ENCODE measurements at regions not wholly inside any gene's neighbourhood (a gene's known extent, or its start where the extent isn't known, plus 50 kb on each side); places are given as distances from the start of the nearest gene placed in this dataset.

- Histone ChIP-seq H3K4ac (replicated peaks; ENCODE audit: insufficient read length, low read depth, low read length) (no peak overlapping the region), H3K14ac (ENCODE audit: insufficient read length) (no peak overlapping the region), H3K79me2 (ENCODE audit: control insufficient read depth in 1 of 2, insufficient read depth in 2 of 2, low read length in 2 of 2) (no peaks in the 10 kb centered on the region), H3K56ac (replicated peaks; ENCODE audit: insufficient read length, low read depth, low read length) (no peak overlapping the region), H3K23me2 (ENCODE audit: low read depth, low read length) (no peaks in the 10 kb centered on the region), H4K5ac (ENCODE audit: insufficient read length, low read depth, low read length) (no peak overlapping the region), H3K36me3 (ENCODE audit: control insufficient read depth in 2 of 4, insufficient read depth in 4 of 4, low read length in 3 of 4) (no peaks in the 10 kb centered on the region), H2BK12ac (ENCODE audit: low read depth, low read length) (no peak overlapping the region), H3K27me3 (replicated peaks in 1 of 4; ENCODE audit: control insufficient read depth in 3 of 4, extremely low read depth in 1 of 4, insufficient read depth in 3 of 4, low read length in 3 of 4) (no peaks in the 10 kb centered on the region), H3K18ac (ENCODE audit: extremely low read depth, low read length) (no peak overlapping the region), H2BK15ac (ENCODE audit: low read length) (no peak overlapping the region), H4K91ac (replicated peaks; ENCODE audit: insufficient read length, low read length) (no peak overlapping the region), H2BK20ac (ENCODE audit: low read length) (no peak overlapping the region), H2BK120ac (replicated peaks; ENCODE audit: low read depth, low read length) (no peak overlapping the region), H2BK5ac (ENCODE audit: low read depth, low read length) (no peak overlapping the region), H3K4me2 (ENCODE audit: insufficient read depth in 1 of 2, low read depth in 2 of 2, low read length in 2 of 2) (no peak overlapping the region), H3K4me3 (ENCODE audit: extremely low read depth in 1 of 4, insufficient read depth in 2 of 4, low read depth in 3 of 4, low read length in 4 of 4) (no peak overlapping the region), H2AFZ (ENCODE audit: low read length) (no peak overlapping the region), H3K9ac (replicated peaks in 1 of 4; ENCODE audit: extremely low read depth in 1 of 4, low read depth in 3 of 4, low read length in 3 of 4) (no peak overlapping the region), H4K8ac (ENCODE audit: extremely low read depth, insufficient read depth, low read length) (no peak overlapping the region), H3K9me3 (ENCODE audit: insufficient read depth in 2 of 2, low read depth in 1 of 2, low read length in 1 of 2) (no peaks in the 10 kb centered on the region), H3K79me1 (ENCODE audit: low read depth, low read length) (no peaks in the 10 kb centered on the region), H4K20me1 (replicated peaks in 1 of 2; ENCODE audit: control insufficient read depth in 1 of 2, insufficient read depth in 2 of 2, low read length in 2 of 2) (no peaks in the 10 kb centered on the region), H2AK5ac (ENCODE audit: low read depth, low read length) (no peak overlapping the region), H3K23ac (ENCODE audit: insufficient read length) (no peak overlapping the region), H3K27ac (ENCODE audit: low read depth, low read length) (no peak overlapping the region), H3K4me1 (replicated peaks in 1 of 4; ENCODE audit: control insufficient read depth in 3 of 4, insufficient read depth in 4 of 4, low read length in 3 of 4) (peaks cover 1 to 7% (median 5%) of the 10 kb centered on the region in 4 experiments; a peak in 3 of 7 replicates)
- no peak for FAIRE-seq
- POLR2A ChIA-PET (ENCODE audit: partially characterized antibody): no interaction called here
- no peak for DNase-seq (ENCODE audit: low read depth in 1 of 2, low spot score in 2 of 2)
- WGBS, 2 experiments (ENCODE audit: extremely low coverage in 1 of 2, insufficient coverage in 1 of 2, insufficient read length in 1 of 2, insufficient replicate concordance in 2 of 2, low coverage in 1 of 2, low lambda C conversion rate in 2 of 2, missing lambda C conversion rate in 1 of 2): 85% methylated on average over 2 of the region's 2 CpGs; no CpG with 5 or more reads in 1 of the 2 experiments
- CTCF ChIA-PET (ENCODE audit: partially characterized antibody): no interaction called here
- no peak for TF ChIP-seq TAF7 (optimal IDR thresholded peaks at IDR 0.05; ENCODE audit: borderline replicate concordance, low read depth, low read length)
- TF ChIP-seq TBP (IDR thresholded peaks at IDR 0.05; ENCODE audit: low read depth, low read length): no peak
- TF ChIP-seq HDAC2 (IDR thresholded peaks at IDR 0.05; ENCODE audit: borderline replicate concordance in 1 of 2, low read depth in 2 of 2, low read length in 2 of 2): no peak
- TF ChIP-seq JUN (IDR thresholded peaks at IDR 0.05; ENCODE audit: low read depth, low read length): no peak
- no peak for TF ChIP-seq EP300 (IDR thresholded peaks at IDR 0.05; ENCODE audit: borderline replicate concordance in 1 of 2, low read depth in 2 of 2, low read length in 2 of 2)
- no peak for TF ChIP-seq RXRA (IDR thresholded peaks at IDR 0.05; ENCODE audit: insufficient read depth, low read depth, low read length)
- TF ChIP-seq YY1 (IDR thresholded peaks at IDR 0.05; ENCODE audit: low read depth, low read length): no peak
- no peak for TF ChIP-seq EZH2 (IDR thresholded peaks at IDR 0.05; ENCODE audit: low read depth, low read length, severe bottlenecking)
- no peak for TF ChIP-seq MAFK (IDR thresholded peaks at IDR 0.05; ENCODE audit: low read depth, low read length)
- TF ChIP-seq ASH2L (IDR thresholded peaks at IDR 0.05; ENCODE audit: low read length): no peak
- no peak for TF ChIP-seq MAX (IDR thresholded peaks at IDR 0.05)
- no peak for TF ChIP-seq TCF12 (IDR thresholded peaks at IDR 0.05; ENCODE audit: low read depth, low read length)
- TF ChIP-seq CTBP2 (IDR thresholded peaks at IDR 0.05; ENCODE audit: borderline replicate concordance, insufficient read depth, insufficient read length, low read length): no peak
- TF ChIP-seq SIX5 (IDR thresholded peaks at IDR 0.05; ENCODE audit: low read depth, low read length): no peak
- TF ChIP-seq GABPA (IDR thresholded peaks at IDR 0.05; ENCODE audit: borderline replicate concordance, insufficient read depth, low read length): no peak
Observed at GRCh38 chr10:105540381-105540780, 899.3 kb downstream of the SORCS3 start.
